Urothelium cell line (cell line): ENCODE measurements at regions not wholly inside any gene's neighbourhood (a gene's known extent, or its start where the extent isn't known, plus 50 kb on each side); places are given as distances from the start of the nearest gene placed in this dataset.

Experiments
- DNase-seq: peaks from one replicate; pipeline ENCODE4 v3.0.0; 2011; ENCODE audit warnings: low spot score, mixed read lengths
- FAIRE-seq: peaks from 2 replicates; lab custom pipeline; 2011; peaks lifted over from hg19 to GRCh38; lab: Jason Lieb, UNC

GRCh38 chr1:188359315-188359714 is 1530.6 kb downstream of the PLA2G4A start:
- DNase-seq (no peak), FAIRE-seq (no peak)

DNA sequence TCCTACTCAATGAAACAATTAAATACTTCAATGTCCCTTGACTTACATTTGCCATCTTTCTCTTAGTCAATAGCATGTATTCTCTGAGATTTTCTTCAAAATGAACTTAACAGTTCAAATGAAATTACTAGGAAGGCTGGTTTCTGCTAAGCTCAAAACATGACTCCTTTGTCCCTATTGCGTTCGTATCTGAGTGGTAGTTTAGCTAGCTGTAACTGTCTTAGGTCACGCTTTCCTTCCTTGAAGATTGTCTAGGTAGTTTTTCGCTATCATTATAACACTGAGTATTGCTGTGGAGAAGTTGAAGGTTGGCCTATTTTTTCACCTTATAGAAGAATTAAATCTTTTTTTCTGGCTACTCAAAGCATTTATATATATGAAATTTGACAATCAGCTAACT is 1535.2 kb downstream of the PLA2G4A start:
- no peak for DNase-seq
- no peak for FAIRE-seq

GRCh38 chr1:188364927-188365449 is 1536.2 kb downstream of the PLA2G4A start:
- FAIRE-seq: no peak
- DNase-seq: no peak

GRCh38 chr1:188365874-188366273 is 1537.1 kb downstream of the PLA2G4A start:
- DNase-seq: no peak
- FAIRE-seq: no peak

DNA sequence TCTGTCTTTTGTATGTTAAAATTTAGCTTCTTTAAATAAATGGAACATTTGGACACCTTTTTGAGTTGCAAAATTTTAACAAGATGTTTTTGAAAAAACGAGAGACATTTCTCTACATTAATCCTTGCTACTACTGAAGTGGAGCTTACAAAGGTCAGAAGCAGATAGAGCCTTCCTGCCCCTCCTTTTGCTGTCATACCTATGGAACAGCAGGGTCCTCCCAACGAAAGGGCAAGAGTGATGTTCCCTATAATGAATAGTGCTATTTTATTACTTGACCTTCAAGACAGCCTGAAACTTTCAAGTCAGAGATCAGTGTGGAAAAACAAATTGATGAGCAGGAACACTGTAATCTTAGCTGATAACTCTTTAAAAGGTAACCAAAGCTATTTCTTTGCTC is 1538.9 kb downstream of the PLA2G4A start:
- FAIRE-seq: no peak
- no peak for DNase-seq

DNA sequence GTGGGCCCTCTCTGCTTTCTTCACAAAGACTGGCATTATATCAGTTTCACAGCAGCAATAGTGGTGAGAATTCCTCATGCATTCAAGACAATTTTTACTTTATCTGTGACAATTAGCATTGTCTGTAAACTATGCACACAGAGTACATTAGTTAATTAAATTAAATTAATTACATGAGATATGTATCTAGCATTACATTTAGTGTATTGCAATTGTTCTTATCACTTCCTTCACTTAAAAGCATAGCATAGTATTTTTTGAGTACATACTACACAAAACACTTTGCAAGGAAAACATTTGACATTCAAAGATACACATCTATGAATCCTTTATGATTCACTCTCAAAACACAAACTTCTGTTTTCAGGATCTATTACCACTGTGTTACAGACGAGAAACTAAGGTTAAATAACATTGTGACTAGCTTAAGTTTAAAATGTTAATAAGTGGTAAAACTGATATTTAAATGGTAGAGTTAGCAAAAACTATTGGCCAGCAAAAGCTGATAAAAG is 1542.6 kb downstream of the PLA2G4A start:
- DNase-seq (no peak), FAIRE-seq (no peak)

DNA sequence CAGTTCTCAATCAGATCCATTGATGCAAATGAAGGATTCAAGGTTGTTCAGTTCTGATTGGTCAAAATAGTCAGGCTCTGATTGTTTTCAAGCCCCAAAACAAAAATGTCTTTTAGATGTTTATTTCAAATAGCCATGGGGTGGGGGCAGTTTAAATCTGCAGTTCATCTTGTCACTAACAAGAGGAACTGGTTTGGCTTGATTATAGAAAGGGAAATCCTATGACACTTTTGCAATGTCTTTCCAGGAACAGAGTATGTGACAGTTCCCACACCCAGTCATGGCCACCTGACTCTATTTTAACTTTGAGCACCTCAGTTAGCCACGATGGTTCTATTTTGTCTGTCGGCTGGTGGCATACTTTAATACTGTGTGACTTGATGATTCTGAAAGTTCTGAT is 1544.1 kb downstream of the PLA2G4A start:
- no peak for FAIRE-seq
- no peak for DNase-seq

DNA sequence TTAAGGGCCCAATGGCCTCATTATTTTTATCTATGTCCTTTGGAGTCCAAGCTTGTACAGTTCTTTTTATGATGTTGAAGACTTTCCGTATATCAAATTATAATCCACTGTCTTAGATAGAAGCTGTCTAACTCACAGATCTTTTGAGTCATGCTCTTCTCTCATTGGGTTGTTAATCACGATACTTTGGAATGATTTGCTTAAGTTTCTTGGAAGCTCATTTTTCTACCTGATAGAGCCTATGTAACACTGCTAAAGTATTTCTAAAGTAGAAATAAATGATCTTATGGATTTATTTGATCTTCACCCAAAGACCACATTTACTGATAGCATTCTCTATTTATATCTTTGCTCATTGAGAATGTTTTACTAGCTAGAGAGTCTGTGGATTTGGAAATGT is 1554.1 kb downstream of the PLA2G4A start:
- no peak for DNase-seq
- no peak for FAIRE-seq

DNA sequence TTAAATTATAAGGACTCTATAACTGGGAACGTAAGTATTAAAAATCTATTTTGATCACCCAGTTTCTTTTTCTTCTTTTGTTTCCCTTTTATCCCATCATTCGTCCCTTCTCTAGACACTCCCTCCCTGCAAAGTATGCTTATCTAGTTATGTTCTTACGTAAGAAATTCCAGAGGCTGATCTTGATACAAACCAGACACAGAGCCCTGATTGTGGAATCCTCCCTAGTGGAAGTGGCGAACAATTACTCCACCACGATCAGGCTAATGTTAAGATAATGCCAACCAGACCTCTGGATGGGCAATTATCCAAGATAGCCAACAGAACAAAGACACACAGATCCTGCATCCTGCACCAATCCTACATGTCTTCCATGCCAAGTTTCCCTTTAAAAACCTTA is 1557.4 kb downstream of the PLA2G4A start:
- DNase-seq (no peak), FAIRE-seq (no peak)

- FAIRE-seq (no peak), DNase-seq (no peak)
Observed at GRCh38 chr1:188386666-188387065, 1557.9 kb downstream of the PLA2G4A start.

DNA sequence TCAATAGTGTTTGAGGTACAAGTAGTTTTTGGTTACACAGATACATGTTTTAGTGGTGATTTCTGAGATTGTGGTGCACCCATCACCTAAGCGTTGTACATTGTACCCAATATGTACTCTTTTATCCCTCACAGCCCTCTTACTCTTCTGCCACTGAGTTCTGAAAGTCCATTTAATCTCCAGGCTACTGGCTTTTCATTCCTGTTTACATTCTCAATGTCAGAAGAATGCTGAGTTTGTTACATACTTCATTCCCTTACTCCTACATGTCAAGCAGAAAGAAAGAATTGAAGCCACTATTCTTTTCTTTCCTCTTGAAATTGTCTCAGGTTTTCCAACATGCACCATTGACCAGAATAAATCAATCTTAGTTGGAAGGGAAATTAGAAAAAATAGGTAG is 1565.9 kb downstream of the PLA2G4A start:
- no peak for DNase-seq
- FAIRE-seq: no peak

GRCh38 chr1:188397521-188397920 is 1568.8 kb downstream of the PLA2G4A start:
- FAIRE-seq: no peak
- no peak for DNase-seq

- no peak for FAIRE-seq
- no peak for DNase-seq
Observed at GRCh38 chr1:188402986-188403385, 1574.2 kb downstream of the PLA2G4A start.

- no peak for FAIRE-seq
- no peak for DNase-seq
Observed at GRCh38 chr1:188406636-188407035, 1577.9 kb downstream of the PLA2G4A start.

DNA sequence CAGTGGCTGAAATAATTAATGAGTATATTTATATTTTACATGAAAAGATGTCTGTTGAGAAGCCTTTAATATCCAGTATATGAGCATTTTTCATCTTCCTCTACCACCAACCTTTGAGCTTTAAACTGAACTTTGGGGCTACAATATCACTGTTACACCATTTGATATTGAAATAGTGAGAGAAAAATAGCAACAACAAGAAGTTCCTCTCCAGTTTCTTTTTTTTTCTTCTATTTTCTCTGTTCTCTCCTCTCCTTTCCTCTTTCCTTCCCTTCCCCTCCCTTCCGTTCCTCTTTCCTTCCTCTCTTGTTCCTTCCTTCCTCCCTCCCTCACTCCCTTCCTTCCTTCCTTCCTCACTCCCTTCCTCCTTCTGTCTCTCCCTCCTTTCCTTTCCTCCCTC is 1591.4 kb downstream of the PLA2G4A start:
- FAIRE-seq: no peak
- DNase-seq: no peak

- FAIRE-seq: no peak
- no peak for DNase-seq
Observed at GRCh38 chr1:188423073-188423472, 1594.3 kb downstream of the PLA2G4A start.

DNA sequence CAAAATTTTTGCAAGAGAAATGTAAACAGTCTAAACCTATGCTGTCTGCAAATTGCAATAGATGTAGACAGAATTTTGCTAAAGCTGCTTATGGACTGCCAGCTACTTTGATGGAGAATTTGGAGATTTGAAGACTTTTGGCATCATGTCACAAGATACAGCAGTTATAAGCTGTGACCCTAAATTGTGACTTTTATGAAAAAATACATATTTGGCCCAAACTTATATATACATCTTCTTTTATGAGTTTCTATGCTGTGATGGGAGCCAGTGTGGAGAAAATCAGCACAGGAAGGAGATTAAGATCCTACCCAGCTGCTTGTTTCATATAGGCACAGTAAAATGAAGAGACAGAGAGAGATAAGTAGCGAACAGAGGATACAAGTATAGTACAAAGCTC is 1595.4 kb downstream of the PLA2G4A start:
- DNase-seq: no peak
- no peak for FAIRE-seq

DNA sequence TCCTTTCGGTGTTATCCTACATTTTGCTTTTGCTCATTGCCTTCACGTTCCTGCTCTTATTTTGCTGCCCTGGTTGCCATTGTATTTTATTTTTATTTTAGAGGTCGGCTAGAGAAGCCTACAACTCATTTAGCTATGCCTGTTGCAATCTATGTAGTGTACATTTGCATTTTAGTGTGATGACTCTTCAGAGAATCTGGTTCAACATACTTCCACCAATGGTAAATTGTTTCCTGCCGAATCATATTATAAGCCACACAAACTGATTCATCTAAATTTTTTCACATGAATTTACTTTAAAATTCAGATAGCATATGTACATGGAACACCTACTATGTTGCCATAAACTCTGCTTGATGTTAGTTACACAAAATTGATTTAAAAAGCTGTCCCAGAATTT is 1596.9 kb downstream of the PLA2G4A start:
- FAIRE-seq: no peak
- no peak for DNase-seq

GRCh38 chr1:188426561-188426960 is 1597.8 kb downstream of the PLA2G4A start:
- DNase-seq (no peak), FAIRE-seq (no peak)

- no peak for DNase-seq
Observed at GRCh38 chr1:188427642-188428041, 1598.9 kb downstream of the PLA2G4A start.

GRCh38 chr1:188429386-188429785 is 1600.6 kb downstream of the PLA2G4A start:
- no peak for FAIRE-seq
- DNase-seq: no peak

More at GRCh38 chr1:188427642-188428041, 1598.9 kb downstream of the PLA2G4A start:
- FAIRE-seq: no peak

- FAIRE-seq (no peak), DNase-seq (no peak)
Observed at GRCh38 chr1:188432427-188432826, 1603.7 kb downstream of the PLA2G4A start.

DNA sequence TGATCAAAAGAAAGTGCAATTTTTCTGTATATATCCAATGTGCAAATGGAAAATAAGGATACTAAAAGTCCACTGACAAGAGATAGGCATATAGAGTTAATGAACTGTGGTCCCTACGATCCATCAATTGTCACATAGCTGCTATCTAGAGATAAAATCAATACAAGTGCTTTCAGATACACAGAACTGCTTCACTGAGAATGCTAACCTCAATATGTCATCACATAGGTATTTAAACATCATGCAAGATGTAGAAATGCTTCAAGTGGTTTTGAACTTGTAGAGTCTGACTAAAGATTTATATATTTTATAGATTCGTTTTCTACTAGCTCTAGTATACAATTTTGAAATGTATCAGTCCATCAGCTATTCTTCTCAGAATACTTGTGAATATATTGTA is 1604.7 kb downstream of the PLA2G4A start:
- FAIRE-seq (no peak), DNase-seq (no peak)
